ENCODE measurements at regions not wholly inside any gene's neighbourhood (a gene's known extent, or its start where the extent isn't known, plus 50 kb on each side); places are given as distances from the start of the nearest gene placed in this dataset.

- TF ChIP-seq CTCF (conservative IDR thresholded peaks at IDR 0.05; ENCODE audit: low read length), result no peak
- no peak for TF ChIP-seq EZH2phosphoT487 (IDR thresholded peaks at IDR 0.05; ENCODE audit: borderline replicate concordance, low read depth, low read length)
Measured at GRCh38 chr12:124474709-124475108, 92.7 kb downstream of the NCOR2 start.

All from OCI-LY7 (cell line).